PFSK-1 (cell line): ENCODE measurements at regions not wholly inside any gene's neighbourhood (a gene's known extent, or its start where the extent isn't known, plus 50 kb on each side); places are given as distances from the start of the nearest gene placed in this dataset.

ENCODE experiments used
- FOXP2 ChIP-seq: optimal IDR thresholded peaks from 2 replicates; pipeline ENCODE3; 2011; ENCODE audit warnings: borderline replicate concordance, control low read depth, inconsistent platforms; ENCODE audit not compliant: insufficient read depth; ENCODE audit errors: extremely low read length, extremely low read depth
- POLR2AphosphoS5 ChIP-seq: IDR thresholded peaks from 2 replicates; pipeline ENCODE4 v1.6.1; 2012; ENCODE audit warnings: low read depth, mild to moderate bottlenecking, control low read depth, low read length, moderate library complexity
- SIN3A ChIP-seq: IDR thresholded peaks from 2 replicates; pipeline ENCODE4 v1.6.1; 2012; ENCODE audit warnings: mild to moderate bottlenecking, low read length, moderate library complexity, borderline replicate concordance; ENCODE audit not compliant: insufficient read depth
- TAF1 ChIP-seq: IDR thresholded peaks from 2 replicates; pipeline ENCODE4 v1.6.1; 2012; ENCODE audit warnings: low read length, control low read depth, borderline replicate concordance; ENCODE audit not compliant: insufficient read depth
- TF ChIP-seq, protein P1 (sequence below), 2 experiments: IDR thresholded peaks; 2 replicates each; pipeline versions ENCODE4 v1.6.1 to v1.8.0; 2011 to 2012; ENCODE audit warnings: low read depth in 2 of 2, low read length in 2 of 2, control low read depth in 1 of 2, inconsistent platforms in 1 of 2, mild to moderate bottlenecking in 1 of 2, moderate library complexity in 1 of 2; ENCODE audit not compliant: insufficient read depth in 1 of 2

DNA sequence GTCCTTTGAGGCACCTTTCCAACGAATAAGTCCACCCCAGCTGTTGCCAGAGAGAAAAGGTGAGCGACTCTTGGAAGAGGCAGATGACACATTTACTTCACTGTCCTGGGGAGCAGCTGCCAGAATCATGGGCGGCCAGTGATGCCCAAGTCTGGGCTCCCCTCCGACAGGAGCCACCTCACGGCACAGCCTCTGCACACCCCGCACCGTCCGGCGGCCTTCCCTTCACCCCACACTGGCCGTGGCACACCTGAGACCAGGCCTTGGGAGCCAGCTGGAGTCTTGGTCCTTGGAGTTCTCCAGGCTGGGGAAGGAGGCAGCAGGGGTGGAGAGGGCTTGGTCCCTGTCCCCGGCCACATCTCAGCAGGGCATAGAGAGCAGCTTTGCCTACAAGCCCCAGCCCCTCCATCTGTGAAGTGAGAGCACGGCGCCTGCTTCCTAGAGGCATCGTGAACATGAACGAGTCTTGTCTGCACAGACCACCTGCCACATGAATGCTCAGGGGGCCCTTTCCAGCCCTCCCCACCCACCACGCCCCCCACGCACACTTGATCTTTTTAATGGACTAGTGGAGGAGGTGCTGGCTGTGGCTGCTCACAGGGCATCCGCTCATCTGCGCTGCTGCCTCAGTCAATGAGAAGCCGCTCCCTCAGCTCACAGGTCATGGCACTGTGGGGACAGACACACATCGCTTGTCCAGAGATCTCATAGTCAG is 400.2 kb upstream of the MYT1L start:
- no peak for TF ChIP-seq POLR2AphosphoS5
- TF ChIP-seq, protein P1, sequence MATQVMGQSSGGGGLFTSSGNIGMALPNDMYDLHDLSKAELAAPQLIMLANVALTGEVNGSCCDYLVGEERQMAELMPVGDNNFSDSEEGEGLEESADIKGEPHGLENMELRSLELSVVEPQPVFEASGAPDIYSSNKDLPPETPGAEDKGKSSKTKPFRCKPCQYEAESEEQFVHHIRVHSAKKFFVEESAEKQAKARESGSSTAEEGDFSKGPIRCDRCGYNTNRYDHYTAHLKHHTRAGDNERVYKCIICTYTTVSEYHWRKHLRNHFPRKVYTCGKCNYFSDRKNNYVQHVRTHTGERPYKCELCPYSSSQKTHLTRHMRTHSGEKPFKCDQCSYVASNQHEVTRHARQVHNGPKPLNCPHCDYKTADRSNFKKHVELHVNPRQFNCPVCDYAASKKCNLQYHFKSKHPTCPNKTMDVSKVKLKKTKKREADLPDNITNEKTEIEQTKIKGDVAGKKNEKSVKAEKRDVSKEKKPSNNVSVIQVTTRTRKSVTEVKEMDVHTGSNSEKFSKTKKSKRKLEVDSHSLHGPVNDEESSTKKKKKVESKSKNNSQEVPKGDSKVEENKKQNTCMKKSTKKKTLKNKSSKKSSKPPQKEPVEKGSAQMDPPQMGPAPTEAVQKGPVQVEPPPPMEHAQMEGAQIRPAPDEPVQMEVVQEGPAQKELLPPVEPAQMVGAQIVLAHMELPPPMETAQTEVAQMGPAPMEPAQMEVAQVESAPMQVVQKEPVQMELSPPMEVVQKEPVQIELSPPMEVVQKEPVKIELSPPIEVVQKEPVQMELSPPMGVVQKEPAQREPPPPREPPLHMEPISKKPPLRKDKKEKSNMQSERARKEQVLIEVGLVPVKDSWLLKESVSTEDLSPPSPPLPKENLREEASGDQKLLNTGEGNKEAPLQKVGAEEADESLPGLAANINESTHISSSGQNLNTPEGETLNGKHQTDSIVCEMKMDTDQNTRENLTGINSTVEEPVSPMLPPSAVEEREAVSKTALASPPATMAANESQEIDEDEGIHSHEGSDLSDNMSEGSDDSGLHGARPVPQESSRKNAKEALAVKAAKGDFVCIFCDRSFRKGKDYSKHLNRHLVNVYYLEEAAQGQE (IDR thresholded peaks at IDR 0.05; ENCODE audit: insufficient read depth in 1 of 2, low read depth in 2 of 2, low read length in 2 of 2), result no peak
- TF ChIP-seq TAF1, result no peak
- no peak for TF ChIP-seq SIN3A
- TF ChIP-seq FOXP2, result no peak

DNA sequence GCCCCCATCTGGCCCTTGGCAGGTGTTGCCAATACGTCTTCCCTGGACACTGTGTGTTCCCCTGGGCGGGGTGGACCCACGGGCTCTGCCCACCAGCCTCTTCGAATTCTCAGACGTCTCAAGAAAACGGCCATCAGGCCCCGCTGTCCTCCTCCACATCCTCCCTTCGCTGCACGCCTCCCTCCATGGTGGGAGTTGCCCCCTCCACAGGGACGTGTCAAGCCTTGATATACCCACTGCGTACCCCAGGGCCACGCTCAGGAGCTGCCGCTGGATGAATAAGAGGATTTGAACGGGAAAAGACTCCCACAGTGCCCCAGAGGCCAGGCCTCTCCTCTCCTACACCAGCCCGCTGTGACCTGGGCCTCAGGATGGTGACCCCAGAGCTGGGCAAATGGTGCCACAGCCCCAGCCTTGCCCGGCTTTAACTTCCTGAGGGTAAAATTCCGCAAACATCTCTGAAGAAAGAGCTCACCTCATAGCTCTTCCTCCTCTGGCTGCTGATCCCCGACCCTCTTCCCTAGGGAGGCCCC is 399.3 kb upstream of the MYT1L start:
- TF ChIP-seq SIN3A (no peak), POLR2AphosphoS5 (no peak), FOXP2 (no peak), TAF1 (no peak)
- TF ChIP-seq, protein P1 (IDR thresholded peaks at IDR 0.05; ENCODE audit: insufficient read depth in 1 of 2, low read depth in 2 of 2, low read length in 2 of 2), result no peak

DNA sequence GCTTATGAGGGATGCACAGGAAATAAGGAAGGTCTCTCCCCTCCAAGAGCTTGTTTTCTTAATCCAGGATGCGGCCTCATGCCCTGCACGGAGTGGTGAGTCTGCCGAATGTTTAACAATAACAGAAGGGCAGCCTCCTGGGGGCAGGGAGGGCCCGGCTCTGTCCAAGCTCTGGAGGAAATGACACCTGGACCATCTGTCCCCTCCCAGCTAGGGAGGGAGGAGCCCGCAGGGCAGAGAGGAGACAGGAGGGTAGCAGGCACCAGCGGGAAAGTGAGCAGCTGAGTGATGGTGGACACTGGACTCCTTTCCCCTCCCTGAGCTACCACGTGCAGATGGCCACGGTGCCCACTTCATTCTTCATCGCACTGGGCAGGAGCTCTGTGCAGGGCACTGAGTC is 398.2 kb upstream of the MYT1L start:
- no peak for TF ChIP-seq FOXP2
- TF ChIP-seq SIN3A, result no peak
- TF ChIP-seq, protein P1 (IDR thresholded peaks at IDR 0.05; ENCODE audit: insufficient read depth in 1 of 2, low read depth in 2 of 2, low read length in 2 of 2), result no peak
- TF ChIP-seq POLR2AphosphoS5, result no peak
- TF ChIP-seq TAF1, result no peak

DNA sequence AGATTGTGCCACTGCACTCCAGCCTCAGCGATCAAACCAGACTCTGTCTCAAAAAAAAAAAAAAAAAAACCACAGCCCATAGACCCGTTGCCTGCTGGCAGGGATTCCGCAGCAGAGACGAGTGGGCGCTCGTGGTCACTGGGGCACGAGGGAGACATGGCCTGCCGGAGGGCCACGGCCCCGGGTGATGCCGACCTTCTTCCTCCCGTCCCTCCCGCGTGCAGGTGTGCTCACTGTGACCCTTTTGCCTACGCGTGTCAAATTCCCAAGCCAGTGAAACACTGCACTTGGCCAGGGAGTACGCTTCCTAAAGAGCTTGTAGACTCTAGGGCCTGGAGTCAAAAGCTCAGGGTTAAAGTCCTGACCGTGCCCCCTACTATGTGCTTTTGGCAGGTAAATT is 397.6 kb upstream of the MYT1L start:
- TF ChIP-seq POLR2AphosphoS5, result no peak
- no peak for TF ChIP-seq FOXP2
- TF ChIP-seq SIN3A, result no peak
- no peak for TF ChIP-seq TAF1
- TF ChIP-seq, protein P1 (IDR thresholded peaks at IDR 0.05; ENCODE audit: insufficient read depth in 1 of 2, low read depth in 2 of 2, low read length in 2 of 2), result no peak
